Thymus (tissue), 11 donors: ENCODE measurements at regions not wholly inside any gene's neighbourhood (a gene's known extent, or its start where the extent isn't known, plus 50 kb on each side); places are given as distances from the start of the nearest gene placed in this dataset.
"Not testable (repeated sequence)": the region's sequence is repeated elsewhere in the genome, so short reads cannot be mapped to it uniquely, and the experiment has no call there.

Experiments
- DNase-seq, 9 donors: peaks; one replicate each; pipeline ENCODE4 v3.0.0-alpha.2; 2013; ENCODE audit warnings: low spot score in 9 of 9, low read depth in 6 of 9, missing footprints in 1 of 9
- H3K27ac ChIP-seq, 2 donors: one replicate each; pipeline ENCODE4 v1.5.1; 2013; ENCODE audit warnings: control low read depth in 1 of 2, low read depth in 1 of 2, low read length in 1 of 2, mild to moderate bottlenecking in 1 of 2, moderate library complexity in 1 of 2
- H3K27me3 ChIP-seq, 2 donors: one replicate each; pipeline ENCODE4 v1.5.1; 2013; ENCODE audit warnings: low read length in 1 of 2; ENCODE audit not compliant: control insufficient read depth in 2 of 2, insufficient read depth in 1 of 2
- H3K36me3 ChIP-seq, 2 donors: one replicate each; pipeline ENCODE4 v1.5.1; 2013; ENCODE audit warnings: low read length in 1 of 2, mild to moderate bottlenecking in 1 of 2, moderate library complexity in 1 of 2; ENCODE audit not compliant: control insufficient read depth in 2 of 2, insufficient read depth in 2 of 2
- H3K4me1 ChIP-seq, 2 donors: one replicate each; pipeline ENCODE4 v1.5.1; 2013; ENCODE audit warnings: low read length in 2 of 2; ENCODE audit not compliant: control insufficient read depth in 2 of 2, insufficient read depth in 2 of 2
- H3K4me3 ChIP-seq, 2 donors: one replicate each; pipeline ENCODE4 v1.5.1; 2013; ENCODE audit warnings: low read length in 2 of 2, control low read depth in 1 of 2, mild to moderate bottlenecking in 1 of 2
- H3K9me3 ChIP-seq, 2 donors: one replicate each; pipeline ENCODE4 v1.5.1; 2013; ENCODE audit warnings: low read length in 1 of 2, mild to moderate bottlenecking in 1 of 2; ENCODE audit not compliant: control insufficient read depth in 2 of 2, insufficient read depth in 1 of 2
- WGBS: extraction: QIAGEN DNeasy Blood & Tissue Kit; methylation state at CpG from one replicate; pipeline ENCODE4 v1.1.7; 2013; 5-methylcytosine and 5-hydroxymethylcytosine counted together
- donor health status: healthy.

- H3K27me3 ChIP-seq: no peaks in the 10 kb centered on the region
- no peaks in the 10 kb centered on the region for H3K4me1 ChIP-seq
- DNase-seq: no peak
- no peak overlapping the region for H3K4me3 ChIP-seq
- no peaks in the 10 kb centered on the region for H3K36me3 ChIP-seq
- H3K27ac ChIP-seq: no peak overlapping the region
- WGBS: over 99% methylated on average over 5 of the region's 5 CpGs
- H3K9me3 ChIP-seq: peaks cover 0 to 2% of the 10 kb centered on the region in 2 donors
Observed at GRCh38 chr9:99650187-99650874, 171.4 kb upstream of the NR4A3 start.

- no peak overlapping the region for H3K4me3 ChIP-seq
- no peaks in the 10 kb centered on the region for H3K27me3 ChIP-seq
- no peaks in the 10 kb centered on the region for H3K4me1 ChIP-seq
- peak in 2 of 9 donors; percentile 4 to 33 for DNase-seq
- H3K27ac ChIP-seq: peak overlapping the region in 1 of 2 donors; percentile 15
- 68% methylated on average over 4 of the region's 4 CpGs for WGBS
- H3K9me3 ChIP-seq: no peaks in the 10 kb centered on the region
- no peaks in the 10 kb centered on the region for H3K36me3 ChIP-seq
Observed at GRCh38 chr9:99660191-99660636, 161.5 kb upstream of the NR4A3 start.

GRCh38 chr9:99663297-99663696, 158.4 kb upstream of the NR4A3 start:
- no peak overlapping the region for H3K27ac ChIP-seq
- WGBS: 96% methylated on average over 1 of the region's 1 CpG
- DNase-seq: no peak
- no peak overlapping the region for H3K4me3 ChIP-seq
- H3K27me3 ChIP-seq: no peaks in the 10 kb centered on the region
- no peaks in the 10 kb centered on the region for H3K36me3 ChIP-seq
- no peaks in the 10 kb centered on the region for H3K4me1 ChIP-seq
- H3K9me3 ChIP-seq: no peaks in the 10 kb centered on the region

DNA sequence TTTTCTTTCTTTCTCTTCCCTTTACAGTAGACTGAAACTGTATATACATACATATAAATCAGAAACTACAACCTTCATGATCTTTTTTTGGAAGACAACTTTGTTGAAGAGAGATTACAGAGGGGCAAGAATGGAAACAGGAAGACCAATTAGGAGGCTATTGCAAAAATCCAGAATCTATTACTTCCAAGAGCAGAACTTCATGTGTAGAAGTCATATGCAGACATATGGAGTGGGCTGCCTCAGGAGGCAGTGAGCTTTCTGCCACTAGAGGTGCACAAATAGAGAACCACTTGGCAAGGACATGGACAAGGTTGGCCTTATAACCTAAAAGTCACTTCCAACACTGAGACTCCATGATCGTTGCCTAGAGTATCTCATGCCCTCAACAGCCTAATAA, 157.8 kb upstream of the NR4A3 start:
- no peaks in the 10 kb centered on the region for H3K27me3 ChIP-seq
- H3K27ac ChIP-seq: no peak overlapping the region
- H3K9me3 ChIP-seq: no peaks in the 10 kb centered on the region
- H3K36me3 ChIP-seq: no peaks in the 10 kb centered on the region
- H3K4me1 ChIP-seq: no peaks in the 10 kb centered on the region
- H3K4me3 ChIP-seq: no peak overlapping the region
- DNase-seq: no peak
- 97% methylated on average over 1 of the region's 1 CpG for WGBS

DNA sequence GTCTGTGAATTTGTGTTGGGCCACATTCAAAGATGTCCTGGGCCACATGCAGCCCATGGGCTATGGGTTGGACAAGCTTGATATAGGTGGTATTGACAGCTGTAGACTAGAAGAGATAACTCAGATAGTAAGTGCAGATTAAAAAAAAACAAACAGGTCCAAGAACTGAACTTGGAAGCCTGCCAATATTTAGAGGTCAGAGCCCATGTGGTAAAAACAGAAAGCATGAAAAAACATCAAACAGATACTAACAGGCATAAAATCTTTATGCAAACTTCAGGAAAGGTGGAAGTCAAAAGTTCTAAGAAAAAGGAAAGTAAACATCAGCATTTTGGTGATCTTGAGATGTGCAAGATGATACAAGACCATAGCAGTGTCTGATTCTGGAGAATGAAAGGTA, 155.1 kb upstream of the NR4A3 start:
- H3K27me3 ChIP-seq: no peaks in the 10 kb centered on the region
- H3K27ac ChIP-seq: no peak overlapping the region
- H3K36me3 ChIP-seq: no peaks in the 10 kb centered on the region
- no peak for DNase-seq
- no peaks in the 10 kb centered on the region for H3K9me3 ChIP-seq
- H3K4me1 ChIP-seq: no peaks in the 10 kb centered on the region
- H3K4me3 ChIP-seq: no peak overlapping the region

DNA sequence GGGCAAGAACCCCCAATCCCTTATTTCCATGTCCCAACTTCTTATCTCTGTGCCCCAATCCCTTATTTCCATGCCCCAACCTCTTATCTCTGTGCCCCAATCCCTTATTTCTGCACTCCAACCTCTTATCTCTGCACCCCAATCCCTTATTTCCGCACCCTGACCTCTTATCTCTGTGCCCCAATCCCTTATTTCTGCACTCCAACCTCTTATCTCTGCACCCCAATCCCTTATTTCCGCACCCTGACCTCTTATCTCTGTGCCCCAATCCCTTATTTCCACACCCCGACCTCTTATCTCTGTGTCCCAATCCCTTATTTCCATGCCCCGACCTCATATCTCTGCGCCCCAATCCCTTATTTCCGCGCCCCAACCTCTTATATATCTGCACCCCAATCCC, 150.8 kb upstream of the NR4A3 start:
- not testable (repeated sequence) for H3K9me3 ChIP-seq, H3K36me3 ChIP-seq, H3K27me3 ChIP-seq, H3K27ac ChIP-seq, H3K4me1 ChIP-seq, DNase-seq, H3K4me3 ChIP-seq
- 96% methylated on average over 7 of the region's 7 CpGs for whole genome bisulfite sequencing

DNA sequence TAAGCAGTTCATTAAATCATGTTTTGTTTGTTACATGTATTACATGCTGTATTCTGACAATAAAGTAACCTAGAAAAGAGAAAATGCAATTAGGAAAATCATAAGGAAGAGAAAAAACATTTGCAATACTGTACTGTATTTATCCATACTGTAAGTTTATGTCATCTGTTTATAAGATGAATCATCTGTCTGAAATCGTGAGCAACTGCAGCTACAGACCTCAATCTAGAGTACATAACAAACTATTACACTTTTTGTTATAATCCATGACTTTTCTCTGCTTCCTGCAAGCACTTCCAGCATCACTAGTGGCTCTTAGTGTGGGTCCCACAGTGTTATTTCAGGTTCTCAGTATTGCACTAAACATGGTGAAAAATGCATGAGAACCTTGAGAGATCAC, 144.4 kb upstream of the NR4A3 start:
- Histone ChIP-seq H3K27ac (no peak overlapping the region), H3K4me3 (no peak overlapping the region), H3K36me3 (no peaks in the 10 kb centered on the region), H3K27me3 (no peaks in the 10 kb centered on the region), H3K4me1 (no peaks in the 10 kb centered on the region), H3K9me3 (no peaks in the 10 kb centered on the region)
- DNase-seq: no peak
- 95% methylated on average over 1 of the region's 1 CpG for WGBS

GRCh38 chr9:99678566-99678965, 143.1 kb upstream of the NR4A3 start:
- H3K9me3 ChIP-seq: no peaks in the 10 kb centered on the region

DNA sequence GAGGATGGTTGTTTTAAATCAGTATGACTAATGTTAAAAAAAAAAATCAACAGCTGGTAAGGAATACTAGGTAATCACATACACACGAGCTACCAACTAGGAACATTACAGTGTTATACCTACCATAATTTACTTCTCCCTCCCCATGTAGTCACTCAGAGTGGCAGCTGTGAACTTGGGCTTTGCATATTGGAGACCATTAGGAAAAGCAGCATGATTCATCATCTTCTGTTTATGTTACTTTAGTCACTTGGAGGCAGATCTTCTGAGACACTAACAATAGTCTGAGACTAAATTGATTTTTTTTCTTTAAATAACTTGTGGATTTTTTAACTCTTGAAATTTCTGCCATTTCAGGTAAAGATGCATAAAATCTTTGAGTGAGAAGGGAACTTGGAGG, 141.5 kb upstream of the NR4A3 start:
- no peaks in the 10 kb centered on the region for H3K27me3 ChIP-seq
- no peak for DNase-seq
- 97% methylated on average over 1 of the region's 1 CpG for WGBS
- no peak overlapping the region for H3K27ac ChIP-seq
- no peak overlapping the region for H3K4me3 ChIP-seq
- no peaks in the 10 kb centered on the region for H3K4me1 ChIP-seq
- no peaks in the 10 kb centered on the region for H3K36me3 ChIP-seq
- no peaks in the 10 kb centered on the region for H3K9me3 ChIP-seq

More at GRCh38 chr9:99678566-99678965, 143.1 kb upstream of the NR4A3 start:
- H3K27me3 ChIP-seq: no peaks in the 10 kb centered on the region
- H3K36me3 ChIP-seq: no peaks in the 10 kb centered on the region
- H3K27ac ChIP-seq: no peak overlapping the region
- H3K4me3 ChIP-seq: no peak overlapping the region
- no peaks in the 10 kb centered on the region for H3K4me1 ChIP-seq
- DNase-seq: no peak

- H3K9me3 ChIP-seq: no peaks in the 10 kb centered on the region
- no peak for DNase-seq
- H3K27ac ChIP-seq: no peak overlapping the region
- no peak overlapping the region for H3K4me3 ChIP-seq
- H3K36me3 ChIP-seq: no peaks in the 10 kb centered on the region
- no peaks in the 10 kb centered on the region for H3K27me3 ChIP-seq
- no peaks in the 10 kb centered on the region for H3K4me1 ChIP-seq
Observed at GRCh38 chr9:99681113-99681512, 140.6 kb upstream of the NR4A3 start.
